ENCODE measurements at regions not wholly inside any gene's neighbourhood (a gene's known extent, or its start where the extent isn't known, plus 50 kb on each side); places are given as distances from the start of the nearest gene placed in this dataset.

DNA sequence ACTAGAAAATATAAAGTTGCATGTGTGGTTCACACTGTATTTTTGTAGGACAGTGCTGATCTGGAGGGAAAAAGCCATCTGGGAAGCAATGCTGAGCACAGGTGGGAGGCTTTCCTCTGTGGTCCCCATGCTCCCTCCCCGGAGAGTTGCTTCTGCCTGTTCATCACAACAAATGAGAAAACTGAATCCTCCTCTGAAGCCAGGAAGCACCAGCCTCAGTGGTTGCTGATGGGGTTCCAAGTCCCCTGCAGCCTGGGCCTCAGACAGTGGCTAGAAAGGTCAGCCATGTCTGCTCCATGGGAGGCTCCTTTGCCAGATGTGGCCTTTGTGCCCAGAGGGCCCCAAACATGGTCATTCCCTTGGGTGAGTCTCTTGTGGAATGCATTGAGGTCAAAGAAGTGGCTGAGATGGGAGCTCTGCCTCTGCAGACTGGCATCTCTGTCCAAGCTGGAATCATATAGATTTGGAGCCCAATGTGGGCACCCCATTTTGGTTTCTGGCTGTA is 77.6 kb downstream of the C5orf15 start:
- Mint-ChIP-seq H3K27me3 (peaks cover 0 to 5% (median 0%) of the 10 kb centered on the region in 5 donors), H3K4me1 (peaks cover 0 to 10% (median 0%) of the 10 kb centered on the region in 4 donors), H3K36me3 (no peaks in the 10 kb centered on the region), H3K4me3 (no peak overlapping the region), H3K27ac (peak overlapping the region in 1 of 10 donors; percentile 68), H3K9me3 (peaks cover 0 to 1% (median 0%) of the 10 kb centered on the region in 9 donors)
- ATAC-seq (no peak), DNase-seq (peak in 1 of 10 donors; percentile 13)
- POLR2A ChIA-PET: no interaction called here

DNA sequence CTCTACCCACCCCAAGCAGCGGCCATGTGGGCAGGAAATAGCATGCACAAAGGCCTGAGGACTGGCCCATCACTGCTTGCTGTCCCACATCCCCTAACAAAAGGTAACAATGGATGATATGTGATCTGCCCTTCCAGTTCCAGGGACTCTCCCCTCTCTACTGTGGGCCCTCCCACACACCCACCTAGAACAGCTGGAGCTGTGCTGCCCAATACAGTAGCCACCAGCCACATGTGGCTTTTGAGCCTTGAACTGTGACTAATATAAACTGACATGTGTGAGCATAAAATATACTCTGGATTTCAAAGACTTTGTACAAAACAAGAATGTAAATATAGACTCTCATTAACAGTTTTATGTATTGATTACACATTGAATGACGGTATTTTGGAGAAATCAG is 78.1 kb downstream of the C5orf15 start:
- Mint-ChIP-seq H3K4me1 (peaks cover 0 to 11% (median 0%) of the 10 kb centered on the region in 4 donors), H3K27ac (no peak overlapping the region), H3K9me3 (peaks cover 0 to 1% (median 0%) of the 10 kb centered on the region in 9 donors), H3K4me3 (no peak overlapping the region), H3K27me3 (peaks cover 0 to 5% (median 0%) of the 10 kb centered on the region in 5 donors), H3K36me3 (no peaks in the 10 kb centered on the region)
- POLR2A ChIA-PET: no interaction called here
- no peak for ATAC-seq
- DNase-seq: peak in 1 of 10 donors; percentile 16

- Mint-ChIP-seq H3K36me3 (no peaks in the 10 kb centered on the region), H3K27ac (no peak overlapping the region), H3K4me1 (peaks cover 0 to 15% (median 0%) of the 10 kb centered on the region in 4 donors), H3K27me3 (peaks cover 0 to 5% (median 0%) of the 10 kb centered on the region in 5 donors), H3K4me3 (no peak overlapping the region), H3K9me3 (peaks cover 0 to 1% (median 0%) of the 10 kb centered on the region in 9 donors)
- ATAC-seq (no peak), DNase-seq (no peak)
- POLR2A ChIA-PET: no interaction called here
Measured at GRCh38 chr5:133889271-133889905, 79.0 kb downstream of the C5orf15 start.

GRCh38 chr5:133888625-133888991 is 79.8 kb downstream of the C5orf15 start:
- POLR2A ChIA-PET: no interaction called here
- ATAC-seq (no peak), DNase-seq (peak in 1 of 10 donors; percentile 0)
- H3K9me3 Mint-ChIP-seq: peaks cover 0 to 1% (median 0%) of the 10 kb centered on the region in 9 donors
- H3K36me3 Mint-ChIP-seq: no peaks in the 10 kb centered on the region
- peaks cover 0 to 9% (median 0%) of the 10 kb centered on the region in 4 donors for H3K4me1 Mint-ChIP-seq
- no peak overlapping the region for H3K4me3 Mint-ChIP-seq
- H3K27me3 Mint-ChIP-seq: peaks cover 0 to 9% (median 0%) of the 10 kb centered on the region in 5 donors
- no peak overlapping the region for H3K27ac Mint-ChIP-seq

DNA sequence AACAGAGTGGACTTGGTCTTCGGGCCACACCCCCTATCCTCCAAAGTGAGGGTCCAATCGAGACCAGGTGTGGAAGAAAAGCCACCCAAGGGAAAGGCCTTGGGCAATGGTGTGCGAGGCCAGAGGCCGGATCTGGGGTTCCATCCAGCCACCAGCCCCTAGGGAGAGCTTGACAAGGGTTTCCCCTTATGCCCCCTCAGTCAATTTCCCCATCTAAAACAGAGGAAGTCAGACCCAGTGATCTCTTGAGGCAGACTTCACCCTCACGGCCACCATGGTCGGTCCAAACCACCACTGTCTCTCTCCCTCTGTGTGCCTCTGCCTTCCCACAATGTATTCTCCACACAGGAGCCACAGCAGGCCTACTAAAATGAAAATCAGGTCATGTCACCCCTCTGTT is 82.9 kb downstream of the C5orf15 start:
- POLR2A ChIA-PET: no interaction called here
- Mint-ChIP-seq H3K36me3 (no peaks in the 10 kb centered on the region), H3K9me3 (peaks cover 0 to 1% (median 0%) of the 10 kb centered on the region in 9 donors), H3K4me3 (no peak overlapping the region), H3K4me1 (peaks cover 0 to 12% (median 0%) of the 10 kb centered on the region in 4 donors), H3K27me3 (peaks cover 0 to 10% (median 5%) of the 10 kb centered on the region in 5 donors), H3K27ac (peak overlapping the region in 1 of 10 donors; percentile 36)
- ATAC-seq (no peak), DNase-seq (no peak)

GRCh38 chr5:133884569-133885311 is 83.7 kb downstream of the C5orf15 start:
- ATAC-seq (no peak), DNase-seq (no peak)
- H3K27ac Mint-ChIP-seq: no peak overlapping the region
- peaks cover 0 to 12% (median 0%) of the 10 kb centered on the region in 4 donors for H3K4me1 Mint-ChIP-seq
- H3K27me3 Mint-ChIP-seq: peaks cover 0 to 10% (median 5%) of the 10 kb centered on the region in 5 donors
- peaks cover 0 to 1% (median 0%) of the 10 kb centered on the region in 9 donors for H3K9me3 Mint-ChIP-seq
- no peaks in the 10 kb centered on the region for H3K36me3 Mint-ChIP-seq
- POLR2A ChIA-PET: no interaction called here
- H3K4me3 Mint-ChIP-seq: no peak overlapping the region

GRCh38 chr5:133883916-133884315 is 84.5 kb downstream of the C5orf15 start:
- Mint-ChIP-seq H3K9me3 (peaks cover 0 to 1% (median 0%) of the 10 kb centered on the region in 9 donors), H3K27ac (peak overlapping the region in 1 of 10 donors; percentile 53), H3K4me3 (no peak overlapping the region), H3K4me1 (peaks cover 0 to 12% (median 0%) of the 10 kb centered on the region in 4 donors), H3K27me3 (peaks cover 0 to 10% (median 3%) of the 10 kb centered on the region in 5 donors), H3K36me3 (no peaks in the 10 kb centered on the region)
- DNase-seq: no peak
- POLR2A ChIA-PET: no interaction called here
- no peak for ATAC-seq

DNA sequence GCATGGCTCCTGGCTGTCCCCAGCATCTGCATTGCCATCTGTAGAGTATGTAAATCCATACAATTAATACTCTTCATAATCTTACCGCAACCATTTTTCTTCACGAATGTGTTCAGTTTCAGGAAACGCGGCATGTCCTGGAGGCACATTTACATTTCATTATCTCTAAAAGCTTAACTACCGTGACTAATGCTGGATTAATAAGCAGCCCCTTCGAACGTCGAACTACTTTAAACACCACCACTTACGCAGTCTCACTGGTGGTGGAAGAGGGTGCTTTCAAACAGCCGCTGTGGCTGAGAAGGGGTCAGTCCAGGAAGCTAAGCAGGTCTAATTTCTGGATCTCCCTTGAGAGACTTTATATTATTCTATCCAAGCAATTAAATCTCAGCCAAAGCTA is 85.6 kb downstream of the C5orf15 start:
- Mint-ChIP-seq H3K4me1 (peaks cover 0 to 12% (median 0%) of the 10 kb centered on the region in 4 donors), H3K9me3 (peaks cover 0 to 1% (median 0%) of the 10 kb centered on the region in 9 donors), H3K27me3 (peaks cover 0 to 10% (median 3%) of the 10 kb centered on the region in 5 donors), H3K36me3 (no peaks in the 10 kb centered on the region), H3K4me3 (no peak overlapping the region), H3K27ac (no peak overlapping the region)
- ATAC-seq: no peak
- no peak for DNase-seq
- POLR2A ChIA-PET: no interaction called here

GRCh38 chr5:133882389-133882695 is 86.1 kb downstream of the C5orf15 start:
- Mint-ChIP-seq H3K36me3 (no peaks in the 10 kb centered on the region), H3K27ac (no peak overlapping the region), H3K27me3 (peaks cover 0 to 10% (median 3%) of the 10 kb centered on the region in 5 donors), H3K4me1 (peaks cover 0 to 10% (median 0%) of the 10 kb centered on the region in 4 donors), H3K4me3 (no peak overlapping the region), H3K9me3 (peaks cover 0 to 1% (median 0%) of the 10 kb centered on the region in 9 donors)
- DNase-seq (no peak), ATAC-seq (no peak)
- POLR2A ChIA-PET: no interaction called here

DNA sequence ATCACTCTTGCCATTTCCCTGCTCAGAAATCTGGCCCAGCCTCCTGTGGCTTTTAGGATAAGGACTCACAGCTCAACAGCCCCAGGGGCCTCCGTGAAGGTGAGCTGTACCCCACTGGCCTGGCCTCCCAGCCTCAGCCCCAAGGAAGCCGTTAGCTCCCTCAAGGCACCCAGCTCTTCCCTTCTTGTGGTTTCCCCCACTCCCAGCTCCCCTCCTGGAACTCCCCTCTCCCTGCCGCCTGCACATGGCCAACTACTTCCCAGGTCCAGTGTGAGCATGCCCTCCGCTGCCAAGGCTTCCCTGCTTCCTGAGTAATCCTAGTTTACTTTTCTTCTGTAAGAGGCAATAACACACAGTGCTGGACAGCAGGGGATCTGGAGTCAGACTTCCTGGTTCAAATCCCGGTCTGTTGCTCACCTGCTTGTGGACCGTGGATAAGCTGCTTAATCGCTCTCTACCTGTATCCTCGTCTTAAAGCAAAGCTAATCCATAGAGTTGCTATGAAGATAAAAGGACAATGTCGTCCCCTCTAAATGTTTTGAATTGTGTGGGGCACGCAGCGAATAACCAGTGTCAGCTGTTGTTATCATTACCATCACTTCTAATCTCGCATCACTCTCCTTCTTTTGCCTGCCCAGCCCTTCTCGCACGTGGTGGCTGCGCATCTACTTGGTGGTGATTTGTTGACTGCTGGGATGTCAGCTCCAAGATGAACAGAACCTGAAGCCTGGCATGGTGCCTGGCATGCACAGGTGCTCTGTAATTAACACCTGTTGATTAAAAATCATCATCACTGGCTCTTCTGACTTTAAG is 86.6 kb downstream of the C5orf15 start:
- no peak overlapping the region for H3K27ac Mint-ChIP-seq
- H3K36me3 Mint-ChIP-seq: no peaks in the 10 kb centered on the region
- DNase-seq: no peak
- H3K4me3 Mint-ChIP-seq: no peak overlapping the region
- H3K9me3 Mint-ChIP-seq: peaks cover 0 to 1% (median 0%) of the 10 kb centered on the region in 9 donors
- POLR2A ChIA-PET: no interaction called here
- H3K4me1 Mint-ChIP-seq: peaks cover 0 to 10% (median 0%) of the 10 kb centered on the region in 4 donors
- ATAC-seq: no peak
- peaks cover 2 to 10% (median 3%) of the 10 kb centered on the region in 5 donors for H3K27me3 Mint-ChIP-seq

- H3K4me1 Mint-ChIP-seq: peaks cover 0 to 2% (median 0%) of the 10 kb centered on the region in 4 donors
- peaks cover 0 to 22% (median 12%) of the 10 kb centered on the region in 9 donors for H3K9me3 Mint-ChIP-seq
- no peak overlapping the region for H3K27ac Mint-ChIP-seq
- no peak for DNase-seq
- POLR2A ChIA-PET: no interaction called here
- ATAC-seq: no peak
- H3K4me3 Mint-ChIP-seq: no peak overlapping the region
- peaks cover 0 to 15% (median 2%) of the 10 kb centered on the region in 5 donors for H3K27me3 Mint-ChIP-seq
- peaks cover 0 to 16% (median 3%) of the 10 kb centered on the region in 3 donors for H3K36me3 Mint-ChIP-seq
Measured at GRCh38 chr5:133878236-133878555, 90.2 kb downstream of the C5orf15 start.

GRCh38 chr5:133877351-133878235 is 90.8 kb downstream of the C5orf15 start:
- no peak overlapping the region for H3K4me3 Mint-ChIP-seq
- POLR2A ChIA-PET: no interaction called here
- H3K27ac Mint-ChIP-seq: peak overlapping the region in 2 of 10 donors; percentile 1 to 78
- peaks cover 0 to 15% (median 2%) of the 10 kb centered on the region in 5 donors for H3K27me3 Mint-ChIP-seq
- H3K9me3 Mint-ChIP-seq: peaks cover 0 to 22% (median 12%) of the 10 kb centered on the region in 9 donors
- ATAC-seq (no peak), DNase-seq (no peak)
- peaks cover 0 to 16% (median 3%) of the 10 kb centered on the region in 3 donors for H3K36me3 Mint-ChIP-seq
- peaks cover 0 to 2% (median 0%) of the 10 kb centered on the region in 4 donors for H3K4me1 Mint-ChIP-seq

Data from naive thymus-derived CD8-positive, alpha-beta T cell (primary cell).